Stimulated activated CD8-positive, alpha-beta memory T cell treated with anti-CD3 and anti-CD28 coated beads, Interleukin-15, amount 100 ng/mL, for 24 hours (primary cell): ENCODE measurements at regions not wholly inside any gene's neighbourhood (a gene's known extent, or its start where the extent isn't known, plus 50 kb on each side); places are given as distances from the start of the nearest gene placed in this dataset.
"Not testable (repeated sequence)": the region's sequence is repeated elsewhere in the genome, so short reads cannot be mapped to it uniquely, and the experiment has no call there.

Experiments used
- DNase-seq: peaks from one replicate; pipeline ENCODE4 v3.0.0-alpha.2; 2020; ENCODE audit warnings: low read depth

GRCh38 chr9:94188246-94188645, 70.9 kb upstream of the ZNF169 start:
- no peak for DNase-seq

DNA sequence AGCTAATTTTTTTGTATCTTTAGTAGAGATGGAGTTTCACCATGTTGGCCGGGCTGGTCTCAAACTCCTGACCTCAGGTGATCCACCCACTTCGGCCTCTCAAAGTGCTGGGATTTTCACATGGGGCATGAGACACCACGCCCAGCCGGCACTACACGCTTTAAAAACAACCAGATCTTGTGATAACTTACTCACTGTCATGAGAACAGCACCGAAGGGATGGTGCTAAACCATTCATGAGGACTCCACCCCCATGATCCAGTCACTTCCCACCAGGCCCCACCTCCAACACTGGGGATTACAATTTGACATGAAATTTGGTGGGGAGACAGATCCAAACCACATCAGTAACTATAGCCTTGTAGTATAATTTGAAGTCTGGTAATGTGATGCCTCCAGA, 67.4 kb upstream of the ZNF169 start:
- DNase-seq = not testable (repeated sequence)

DNA sequence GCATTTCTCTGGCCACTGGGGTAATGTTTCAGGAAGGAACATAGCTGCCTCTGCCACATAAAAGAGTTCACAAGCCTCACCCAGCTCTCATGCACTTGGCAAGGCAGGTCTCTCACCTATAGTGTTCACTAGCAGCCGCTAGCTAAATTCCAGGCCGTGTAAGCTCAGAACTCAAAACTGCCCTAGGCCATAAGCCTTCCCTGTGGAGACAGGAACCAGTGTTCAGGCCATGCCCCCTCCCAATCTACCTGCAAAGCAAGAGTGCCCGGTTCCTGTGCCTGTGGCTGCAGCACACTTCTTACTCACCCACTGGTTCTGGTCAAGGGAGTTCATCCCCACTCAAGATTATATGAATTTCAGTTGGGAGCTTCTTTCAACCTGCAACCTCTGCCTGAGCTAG, 60.7 kb upstream of the ZNF169 start:
- DNase-seq = no peak

DNA sequence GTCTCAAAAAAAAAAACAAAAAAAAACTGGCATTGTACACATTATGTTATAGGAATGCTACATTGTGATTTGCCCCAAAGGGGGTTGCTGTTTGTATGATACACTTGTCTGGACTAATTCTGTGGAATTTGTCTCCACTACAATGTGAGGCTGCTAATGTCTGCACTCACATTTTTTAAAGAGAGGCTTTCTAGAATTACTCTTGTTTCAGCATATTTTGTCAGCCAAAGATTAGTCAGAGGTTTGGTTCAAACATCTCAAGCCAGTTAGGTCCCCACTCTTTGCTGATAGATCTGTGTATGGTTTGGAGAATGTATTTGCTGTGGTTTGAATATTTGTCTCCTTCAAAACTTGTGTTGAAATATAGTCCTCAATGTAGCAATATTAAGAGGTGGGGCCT, 59.3 kb upstream of the ZNF169 start:
- DNase-seq = no peak

- no peak for DNase-seq
These were observed 54.9 kb upstream of the ZNF169 start for GRCh38 chr9:94204174-94204573.

- no peak for DNase-seq
These were observed 51.3 kb upstream of the ZNF169 start for GRCh38 chr9:94207781-94208180.
